Activated T-cell treated with anti-CD3 and anti-CD28 coated beads, Interleukin-2, amount 50 U/mL, for 48 hours (primary cell): ENCODE measurements at regions not wholly inside any gene's neighbourhood (a gene's known extent, or its start where the extent isn't known, plus 50 kb on each side); places are given as distances from the start of the nearest gene placed in this dataset.
"Not testable (repeated sequence)": the region's sequence is repeated elsewhere in the genome, so short reads cannot be mapped to it uniquely, and the experiment has no call there.

Experiments
- DNase-seq, 2 experiments: peaks; one replicate each; pipeline ENCODE4 v3.0.0-alpha.2; 2020

GRCh38 chr18:41690332-41691127, 264.5 kb upstream of the PIK3C3 start:
- no peak for DNase-seq

DNA sequence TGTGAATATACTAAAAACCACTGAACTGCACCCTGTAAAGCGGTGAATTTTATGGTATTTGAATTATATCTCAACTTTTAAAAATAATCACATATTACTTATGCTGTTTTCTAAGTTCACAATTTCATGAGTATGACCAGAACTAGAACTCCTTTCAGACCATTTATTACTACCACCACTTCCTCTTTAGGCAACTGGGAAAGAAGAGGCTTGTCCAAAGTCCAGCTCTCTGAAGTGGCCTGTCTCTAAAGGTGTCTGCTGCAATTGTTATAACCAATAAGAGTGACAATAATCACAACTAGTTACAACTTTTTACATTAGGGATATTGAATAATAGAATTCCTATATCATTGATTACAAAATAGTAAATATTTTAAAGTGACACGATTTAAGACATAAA, 267.9 kb upstream of the PIK3C3 start:
- DNase-seq, result no peak

GRCh38 chr18:41681138-41681880, 273.7 kb upstream of the PIK3C3 start:
- no peak for DNase-seq

DNA sequence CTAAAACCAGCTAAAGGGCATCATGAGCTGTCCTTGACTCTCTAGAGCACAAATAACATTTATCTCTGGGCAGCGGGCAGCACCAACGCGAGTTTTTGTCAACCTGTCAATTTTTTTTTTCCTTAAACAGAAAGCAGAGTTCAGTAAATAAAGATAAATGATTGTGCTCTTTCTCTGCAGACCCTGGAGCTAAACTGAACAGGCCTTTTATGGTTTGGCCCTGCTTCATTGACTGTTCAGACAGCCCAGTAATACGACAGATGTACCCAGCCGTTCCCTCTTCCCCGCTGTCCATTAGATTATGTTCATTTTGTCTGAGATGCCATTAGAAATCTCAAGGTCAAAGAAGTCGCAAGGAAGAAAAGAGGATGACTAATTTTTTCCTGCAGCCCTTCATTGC, 280.5 kb upstream of the PIK3C3 start:
- no peak for DNase-seq

DNA sequence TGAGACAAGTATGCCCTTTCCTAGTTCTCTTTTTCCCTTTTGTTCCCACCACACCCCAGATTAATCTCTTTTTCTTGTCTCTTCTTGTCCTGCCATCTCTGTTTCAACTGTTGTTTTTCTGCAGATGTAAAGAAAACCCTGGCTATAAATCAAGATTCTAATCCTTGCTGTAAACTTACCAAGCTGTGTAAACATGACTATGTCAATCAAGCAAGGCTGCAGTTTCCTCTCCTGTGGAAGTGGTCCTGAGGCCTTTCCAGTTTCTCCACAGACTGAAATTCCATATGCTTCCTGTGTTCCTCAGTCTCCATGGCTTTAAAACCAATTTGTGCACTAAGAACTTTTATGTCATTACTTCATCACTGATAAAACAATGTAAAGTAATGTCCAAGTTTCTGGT, 288.8 kb upstream of the PIK3C3 start:
- no peak for DNase-seq

DNA sequence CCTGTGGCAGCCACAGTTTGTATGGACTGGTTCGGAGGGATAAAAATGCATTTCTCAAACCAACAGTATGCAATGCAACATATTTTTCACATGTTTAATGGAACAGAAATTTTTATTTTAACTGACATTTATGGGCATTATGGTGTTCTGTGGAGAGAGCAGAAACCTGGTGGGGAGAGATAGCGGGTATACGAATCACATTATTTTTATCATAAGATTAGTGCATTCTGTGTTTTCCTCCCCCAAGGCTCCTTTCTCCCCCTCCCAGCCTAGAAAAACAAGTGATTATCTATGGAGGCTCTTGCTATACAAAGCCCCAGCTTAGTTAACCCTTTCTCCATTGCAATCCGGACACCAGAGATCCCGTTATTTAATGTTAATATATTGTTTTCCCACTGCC, 289.8 kb upstream of the PIK3C3 start:
- no peak for DNase-seq

DNA sequence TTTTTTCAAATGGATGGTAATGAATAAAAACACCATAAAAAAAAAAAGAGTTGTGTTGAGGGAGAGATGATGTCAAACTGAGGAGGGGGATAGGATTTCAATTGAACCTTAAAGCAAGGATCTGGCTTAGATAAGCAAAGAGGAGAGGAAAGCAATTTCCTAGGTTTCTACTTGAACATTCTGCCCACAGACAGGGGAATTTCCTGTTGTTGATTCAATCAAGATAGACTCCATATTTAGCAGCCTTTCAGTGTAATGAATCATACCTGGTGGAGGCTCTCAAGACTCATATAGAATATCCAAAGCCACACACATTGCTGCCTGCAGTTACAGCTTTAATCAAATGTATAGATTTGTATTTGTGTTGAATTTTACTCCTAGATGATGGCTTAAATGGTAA, 294.4 kb upstream of the PIK3C3 start:
- DNase-seq, result no peak

- DNase-seq, result no peak
Measured at GRCh38 chr18:41659438-41660130, 295.4 kb upstream of the PIK3C3 start.

DNA sequence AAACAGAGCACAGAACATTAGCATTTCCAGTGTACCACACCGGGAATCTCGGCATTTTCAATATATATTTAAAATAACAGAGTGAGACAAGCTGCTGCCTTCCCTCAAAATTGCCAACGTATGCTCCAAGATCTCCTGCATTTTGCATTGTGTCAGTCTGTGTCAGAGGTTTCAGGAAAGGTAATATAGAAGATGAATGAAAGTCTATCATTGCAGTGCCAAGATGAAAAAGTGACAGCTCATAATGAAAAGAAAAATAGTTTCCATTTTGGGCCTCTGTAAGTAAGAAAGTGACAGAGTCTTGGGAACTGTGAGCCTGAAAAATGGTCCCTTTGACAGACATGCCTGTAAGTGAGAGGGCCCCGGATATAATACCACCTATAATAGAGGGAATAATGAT, 297.8 kb upstream of the PIK3C3 start:
- DNase-seq, result no peak

GRCh38 chr18:41655074-41655473, 300.0 kb upstream of the PIK3C3 start:
- no peak for DNase-seq

GRCh38 chr18:41647914-41648313, 307.1 kb upstream of the PIK3C3 start:
- no peak for DNase-seq

GRCh38 chr18:41646915-41647620, 308.0 kb upstream of the PIK3C3 start:
- no peak for DNase-seq

DNA sequence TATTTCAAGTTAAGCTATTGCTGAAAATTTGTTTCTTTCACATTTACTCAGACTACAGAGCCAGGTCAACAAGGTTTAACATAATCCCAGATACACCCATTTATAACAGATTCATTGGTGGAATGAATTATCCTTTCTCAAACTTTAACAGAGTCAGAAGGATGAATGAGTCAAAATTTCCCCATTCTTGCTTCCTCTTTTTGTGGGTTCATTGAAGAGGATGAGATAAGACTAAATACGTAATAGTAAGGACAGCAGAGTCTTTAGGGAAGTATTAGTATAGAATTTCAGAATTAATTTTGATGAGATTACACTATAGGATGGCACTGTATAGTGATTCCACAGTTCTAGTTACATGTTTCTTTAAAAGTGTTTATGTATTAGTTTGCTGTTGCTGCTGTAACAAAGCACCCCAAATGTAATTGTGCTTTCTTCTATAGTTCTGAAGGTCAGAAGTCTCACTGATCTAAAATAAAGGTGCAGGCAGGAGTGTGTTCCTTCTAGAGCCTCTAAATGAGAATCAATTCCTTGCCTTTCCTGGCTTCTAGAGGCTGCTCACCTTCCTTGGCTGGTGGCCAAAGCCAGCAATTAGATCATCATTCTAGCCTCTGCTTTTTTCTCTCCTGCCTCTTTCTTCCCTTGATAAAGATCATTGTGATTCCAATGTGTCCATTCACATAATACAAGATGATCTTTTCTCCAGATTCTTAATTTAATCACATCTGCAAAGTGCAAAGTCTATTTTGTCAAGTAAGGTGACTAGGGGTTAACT, 309.3 kb upstream of the PIK3C3 start:
- DNase-seq, result no peak

GRCh38 chr18:41644466-41644865, 310.6 kb upstream of the PIK3C3 start:
- no peak for DNase-seq

DNA sequence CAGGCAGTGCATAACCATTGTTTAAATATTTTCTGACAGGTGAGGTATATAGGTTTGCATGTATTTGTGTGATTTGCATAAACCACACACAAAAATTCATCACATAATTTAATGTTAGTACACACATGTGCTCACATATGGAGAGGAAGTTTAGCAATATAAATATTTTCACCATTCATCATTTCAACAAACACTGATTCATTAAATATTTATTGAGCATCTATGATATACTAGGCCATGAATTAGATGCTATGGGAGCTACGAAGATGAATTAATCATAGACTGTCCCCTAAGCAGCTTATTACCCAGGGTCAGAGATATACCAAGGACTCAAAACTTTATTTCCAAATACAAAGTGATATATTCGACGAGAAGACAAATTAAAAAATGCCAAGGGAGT, 311.6 kb upstream of the PIK3C3 start:
- no peak for DNase-seq

- DNase-seq, result no peak
Measured at GRCh38 chr18:41642756-41643155, 312.3 kb upstream of the PIK3C3 start.

DNA sequence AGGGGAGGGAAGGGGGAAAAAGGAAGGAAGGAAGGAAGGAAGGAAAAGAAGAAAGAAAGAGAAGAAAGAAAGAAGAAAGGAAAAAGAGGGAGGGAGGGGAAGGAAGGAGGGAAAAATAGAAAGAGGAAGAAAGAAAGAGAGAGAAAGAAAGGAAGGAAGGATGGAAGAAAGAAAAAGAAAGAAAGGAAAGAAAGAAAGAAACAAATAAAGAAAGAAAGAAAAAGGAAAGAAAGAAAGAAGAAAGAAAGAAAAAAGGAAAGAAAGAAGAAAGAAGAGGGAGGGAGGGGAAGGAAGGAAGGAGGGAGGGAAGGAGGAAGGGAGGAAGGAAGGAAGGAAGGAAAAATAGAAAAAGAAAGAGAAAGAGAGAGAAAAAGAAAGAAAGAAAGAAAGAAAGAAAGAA, 315.8 kb upstream of the PIK3C3 start:
- DNase-seq, result no peak

DNA sequence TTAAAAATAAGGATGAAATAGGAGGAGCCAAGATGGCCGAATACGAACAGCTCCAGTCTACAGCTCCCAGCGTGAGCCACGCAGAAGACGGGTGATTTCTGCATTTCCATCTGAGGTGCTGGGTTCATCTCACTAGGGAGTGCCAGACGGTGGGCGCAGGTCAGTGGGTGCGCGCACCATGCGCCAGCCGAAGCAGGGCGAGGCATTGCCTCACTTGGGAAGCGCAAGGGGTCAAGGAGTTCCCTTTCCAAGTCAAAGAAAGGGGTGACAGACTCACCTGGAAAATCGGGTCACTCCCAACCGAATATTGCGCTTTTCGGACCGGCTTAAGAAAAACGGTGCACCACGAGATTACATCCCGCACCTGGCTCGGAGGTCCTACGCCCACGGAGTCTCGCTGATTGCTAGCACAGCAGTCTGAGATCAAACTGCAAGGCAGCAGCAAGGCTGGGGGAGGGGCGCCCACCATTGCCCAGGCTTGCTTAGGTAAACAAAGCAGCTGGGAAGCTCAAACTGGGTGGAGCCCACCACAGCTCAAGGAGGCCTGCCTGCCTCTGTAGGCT, 323.2 kb upstream of the PIK3C3 start:
- DNase-seq, result not testable (repeated sequence)

DNA sequence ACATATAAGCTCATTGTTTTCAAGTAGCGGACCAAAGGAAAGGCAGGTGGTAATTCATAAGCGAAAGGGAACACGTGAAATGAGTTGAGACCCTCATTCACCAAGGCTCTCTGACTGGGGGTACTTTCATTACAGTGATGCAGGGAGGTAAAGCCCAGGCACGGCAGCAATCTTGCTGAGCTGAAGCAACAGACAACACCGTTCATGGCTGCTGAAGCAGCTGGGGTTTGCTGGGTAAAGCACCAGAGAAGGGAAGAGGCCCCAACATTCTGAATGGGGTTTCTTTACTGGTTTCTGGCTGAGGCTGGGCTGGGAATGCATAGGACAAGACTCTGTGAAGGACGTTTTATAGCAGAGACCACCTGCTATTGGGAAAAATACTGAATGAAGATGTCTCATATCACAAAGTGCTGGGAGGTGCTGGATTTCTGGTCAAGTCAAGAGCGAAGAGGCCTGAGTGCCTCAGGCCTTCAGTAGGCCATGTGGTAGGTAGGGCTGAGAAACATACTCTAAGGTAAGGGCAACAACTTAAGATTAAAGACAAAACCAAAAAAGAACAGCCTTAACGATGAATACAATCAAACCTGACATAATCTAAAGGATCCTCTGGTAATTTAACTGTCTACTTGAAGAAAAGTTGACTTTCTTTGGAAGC, 324.7 kb upstream of the PIK3C3 start:
- no peak for DNase-seq

DNA sequence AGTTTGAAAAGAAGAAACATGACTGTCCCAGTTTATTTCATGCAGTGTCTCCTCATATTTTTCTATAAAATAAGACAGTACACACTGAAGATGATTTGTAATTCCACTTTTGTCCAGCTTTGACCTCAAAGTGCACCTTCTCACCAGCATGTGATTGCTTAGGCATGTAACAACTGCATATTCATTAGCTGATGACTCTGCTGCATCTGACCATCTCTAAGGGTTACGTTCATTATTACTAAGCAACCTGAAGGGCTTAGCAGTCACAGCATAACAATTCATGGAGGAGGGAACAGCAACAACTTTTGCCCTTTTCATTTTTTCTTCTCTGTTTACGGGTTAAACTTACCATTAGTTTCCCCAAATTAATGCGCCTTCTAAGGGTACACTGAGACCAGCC, 330.6 kb upstream of the PIK3C3 start:
- no peak for DNase-seq

GRCh38 chr18:41621177-41621576, 333.9 kb upstream of the PIK3C3 start:
- DNase-seq, result no peak

DNA sequence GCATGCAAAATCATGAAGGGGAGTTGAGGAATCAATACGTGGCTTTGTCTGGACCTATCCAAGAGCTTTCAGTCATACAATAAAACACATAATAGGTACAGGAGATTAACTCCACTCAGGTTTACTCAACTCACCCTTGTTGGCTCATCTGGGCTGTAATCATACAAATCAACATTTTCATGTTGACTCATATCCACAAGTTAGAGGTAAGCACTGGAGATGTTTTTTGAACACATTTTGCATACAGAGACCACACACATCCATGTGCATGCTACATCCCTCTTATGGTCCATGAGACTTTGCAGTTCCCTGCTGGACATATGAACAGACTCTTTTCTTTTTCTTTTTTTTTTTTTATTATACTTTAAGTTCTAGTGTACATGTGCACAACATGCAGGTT, 336.9 kb upstream of the PIK3C3 start:
- DNase-seq, result no peak
